GM12875 (cell line): ENCODE measurements at regions not wholly inside any gene's neighbourhood (a gene's known extent, or its start where the extent isn't known, plus 50 kb on each side); places are given as distances from the start of the nearest gene placed in this dataset.

ENCODE experiments used
- H3K4me3 ChIP-seq: one replicate; pipeline ENCODE4 v1.5.1; 2011; ENCODE audit warnings: low read depth, low read length, control low read depth
- CTCF ChIP-seq: IDR thresholded peaks from 2 replicates; pipeline ENCODE4 v1.5.1; 2011; ENCODE audit warnings: low read depth, mild to moderate bottlenecking, control low read depth, inconsistent platforms, low read length, moderate library complexity, borderline replicate concordance; ENCODE audit not compliant: insufficient read depth

- no peak overlapping the region for H3K4me3 ChIP-seq
- no peak for TF ChIP-seq CTCF
Observed at GRCh38 chr19:31527443-31527842, 178.2 kb upstream of the TSHZ3 start.

GRCh38 chr19:31528261-31528660, 179.0 kb upstream of the TSHZ3 start:
- TF ChIP-seq CTCF = no peak
- no peak overlapping the region for H3K4me3 ChIP-seq

GRCh38 chr19:31529121-31529520, 179.9 kb upstream of the TSHZ3 start:
- no peak overlapping the region for H3K4me3 ChIP-seq
- no peak for TF ChIP-seq CTCF

- TF ChIP-seq CTCF = no peak
- no peak overlapping the region for H3K4me3 ChIP-seq
Observed at GRCh38 chr19:31530781-31531180, 181.5 kb upstream of the TSHZ3 start.

- no peak for TF ChIP-seq CTCF
Observed at GRCh38 chr19:31531326-31531725, 182.1 kb upstream of the TSHZ3 start.

GRCh38 chr19:31532034-31532433, 182.8 kb upstream of the TSHZ3 start:
- no peak for TF ChIP-seq CTCF

More at GRCh38 chr19:31531326-31531725, 182.1 kb upstream of the TSHZ3 start:
- H3K4me3 ChIP-seq = no peak overlapping the region

GRCh38 chr19:31533114-31533513, 183.9 kb upstream of the TSHZ3 start:
- TF ChIP-seq CTCF = no peak
- H3K4me3 ChIP-seq = no peak overlapping the region

More at GRCh38 chr19:31532034-31532433, 182.8 kb upstream of the TSHZ3 start:
- no peak overlapping the region for H3K4me3 ChIP-seq
